HG03025 (cell line): ENCODE measurements at regions not wholly inside any gene's neighbourhood (a gene's known extent, or its start where the extent isn't known, plus 50 kb on each side); places are given as distances from the start of the nearest gene placed in this dataset.
"Not testable (repeated sequence)": the region's sequence is repeated elsewhere in the genome, so short reads cannot be mapped to it uniquely, and the experiment has no call there.

Experiments
- ATAC-seq: cut with Tn5 transposase; IDR thresholded peaks from one replicate; pipeline ENCODE4 v1.9.1; 2021; ENCODE audit warnings: mild to moderate bottlenecking, moderate library complexity; ENCODE audit not compliant: unreplicated experiment, low FRiP score

- ATAC-seq = no peak
Measured at GRCh38 chrX:122941806-122942205, 242.3 kb upstream of the GRIA3 start.

DNA sequence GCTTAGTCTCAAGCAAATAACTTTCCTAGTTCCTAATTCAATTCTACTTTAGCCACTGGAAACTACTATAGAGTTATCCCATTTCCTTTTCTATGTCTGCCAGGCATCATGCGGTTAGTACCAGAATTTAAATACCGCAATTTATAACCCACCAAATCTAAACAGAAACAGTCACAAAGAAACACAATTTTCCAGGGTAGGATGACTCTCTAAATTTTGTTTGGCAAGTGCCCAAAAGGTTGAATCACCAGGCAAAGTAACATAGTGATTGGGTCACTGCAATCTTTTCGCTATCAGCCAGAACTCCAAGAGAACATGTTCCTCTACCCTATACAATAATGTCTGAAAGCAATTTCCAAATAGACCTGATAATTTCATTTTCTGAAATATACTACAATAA lies 240.2 kb upstream of the GRIA3 start:
- no peak for ATAC-seq

DNA sequence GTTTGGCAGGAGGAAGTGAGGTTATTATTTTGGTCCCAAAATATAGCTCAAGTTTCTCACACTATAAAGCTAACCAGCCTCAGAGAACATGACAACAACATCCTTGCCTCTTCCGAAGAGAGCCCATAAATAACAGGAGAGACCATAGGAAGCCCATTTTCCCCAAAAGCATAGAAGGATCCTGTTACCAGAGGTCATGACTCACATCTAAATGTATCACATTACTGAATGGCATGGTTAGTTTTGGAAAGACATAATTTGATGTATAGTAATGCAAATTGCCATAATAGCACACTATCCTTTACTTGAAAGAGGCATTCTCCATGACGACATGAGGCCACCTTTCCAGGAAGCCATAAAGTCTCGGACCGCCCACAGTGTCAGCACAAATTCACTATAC lies 238.8 kb upstream of the GRIA3 start:
- no peak for ATAC-seq

DNA sequence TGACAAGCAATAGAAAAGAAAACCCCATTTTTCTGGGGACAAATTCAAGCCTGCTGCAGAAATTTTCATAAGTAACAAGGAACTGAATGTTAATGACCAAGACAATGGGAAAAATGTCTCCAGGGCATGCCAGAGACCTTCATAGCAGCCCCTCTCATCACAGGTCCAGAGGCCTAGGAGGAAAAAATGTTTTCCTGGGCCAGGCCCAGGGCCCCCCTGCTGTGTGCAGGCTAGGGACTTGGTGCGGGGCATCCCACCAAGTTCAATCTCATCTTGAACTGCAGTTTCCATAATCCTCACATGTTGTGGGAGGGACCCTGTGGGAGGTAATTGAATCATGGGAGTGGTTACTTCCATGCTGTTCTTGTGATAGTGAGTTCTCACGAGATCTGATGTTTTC lies 211.5 kb upstream of the GRIA3 start:
- no peak for ATAC-seq

GRCh38 chrX:122982521-122982920 lies 201.6 kb upstream of the GRIA3 start:
- no peak for ATAC-seq

DNA sequence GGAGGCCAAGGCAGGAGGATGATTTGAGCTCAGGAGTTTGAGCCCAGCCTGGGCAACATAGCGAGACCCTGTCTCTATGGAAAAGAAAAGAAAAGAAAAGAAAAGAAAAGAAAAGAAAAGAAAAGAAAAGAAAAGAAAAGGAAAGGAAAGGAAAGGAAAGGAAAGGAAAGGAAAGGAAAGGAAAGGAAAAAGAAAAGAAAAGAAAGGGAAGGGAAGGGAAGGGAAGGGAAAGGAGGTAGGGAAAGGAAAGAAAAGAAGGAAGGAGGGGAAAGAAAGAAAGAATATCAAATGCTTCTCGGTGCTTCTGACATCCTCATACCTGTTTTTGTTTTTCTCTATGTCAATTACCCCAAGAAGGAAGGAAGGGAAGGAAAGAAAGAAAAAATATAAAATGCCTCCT lies 181.2 kb upstream of the GRIA3 start:
- ATAC-seq = not testable (repeated sequence)

DNA sequence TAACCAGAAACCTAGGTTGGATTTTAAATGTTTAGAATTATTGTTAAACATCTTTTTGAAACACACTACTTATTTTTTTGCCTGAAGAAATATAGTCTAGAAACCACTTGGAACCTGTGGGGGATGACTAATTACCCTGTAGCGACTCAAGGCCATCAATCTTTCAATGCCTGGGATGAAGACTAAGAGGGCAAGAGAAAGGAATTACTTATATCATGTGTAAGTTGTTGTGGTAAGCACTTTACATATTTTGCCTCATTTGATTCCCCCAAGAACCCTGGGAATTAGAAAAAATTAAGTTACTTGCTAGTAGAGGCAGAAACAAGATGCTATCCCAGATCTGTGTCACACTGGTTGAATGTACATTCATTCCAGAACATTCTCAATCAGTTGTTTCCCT lies 170.9 kb upstream of the GRIA3 start:
- ATAC-seq = no peak

DNA sequence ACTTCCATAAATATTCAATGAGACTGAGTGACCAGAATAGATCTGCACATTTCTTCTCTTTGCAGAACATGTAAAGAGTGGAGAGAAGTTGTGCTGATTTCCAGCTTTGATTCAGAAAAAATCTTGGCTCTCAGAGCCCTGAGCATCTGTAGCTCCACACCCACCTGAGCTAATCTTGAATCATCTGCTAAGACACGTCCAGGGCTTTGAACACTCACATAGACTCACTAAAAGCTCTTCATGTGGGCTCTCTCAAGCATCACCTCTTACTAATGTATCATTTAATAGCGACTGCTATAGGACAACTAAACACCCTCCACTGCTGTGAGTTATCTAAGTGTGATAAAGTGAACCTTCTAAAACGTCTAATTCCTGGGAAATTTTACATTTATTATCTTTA lies 147.7 kb upstream of the GRIA3 start:
- no peak for ATAC-seq

DNA sequence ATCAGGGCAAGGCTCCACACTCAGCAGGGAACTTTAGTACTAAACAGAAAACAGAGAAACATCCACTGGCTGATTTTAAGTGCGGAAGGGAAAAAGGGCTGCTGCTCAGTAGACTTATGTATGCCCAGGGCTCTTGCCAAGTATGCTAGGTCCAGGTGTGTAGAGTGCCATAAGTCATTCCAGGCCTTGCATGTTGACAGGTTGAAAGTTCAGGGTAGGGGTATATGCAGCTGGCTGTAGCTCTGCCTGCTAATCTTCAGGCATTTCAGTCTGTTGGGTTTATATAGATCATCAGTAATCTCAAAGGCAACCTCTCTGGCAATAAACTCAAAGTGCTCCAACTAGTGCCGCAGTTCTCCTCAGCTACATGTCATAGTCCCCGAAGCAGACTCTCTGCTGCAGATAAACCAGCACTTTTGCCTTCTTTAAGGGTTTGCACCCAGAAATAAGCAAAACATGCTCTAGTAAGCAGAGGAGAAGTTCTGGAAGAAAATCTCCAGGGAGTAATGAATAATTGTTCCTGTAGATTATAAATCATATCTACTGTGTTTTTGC lies 134.9 kb upstream of the GRIA3 start:
- no peak for ATAC-seq

GRCh38 chrX:123060986-123061385 lies 123.1 kb upstream of the GRIA3 start:
- no peak for ATAC-seq

DNA sequence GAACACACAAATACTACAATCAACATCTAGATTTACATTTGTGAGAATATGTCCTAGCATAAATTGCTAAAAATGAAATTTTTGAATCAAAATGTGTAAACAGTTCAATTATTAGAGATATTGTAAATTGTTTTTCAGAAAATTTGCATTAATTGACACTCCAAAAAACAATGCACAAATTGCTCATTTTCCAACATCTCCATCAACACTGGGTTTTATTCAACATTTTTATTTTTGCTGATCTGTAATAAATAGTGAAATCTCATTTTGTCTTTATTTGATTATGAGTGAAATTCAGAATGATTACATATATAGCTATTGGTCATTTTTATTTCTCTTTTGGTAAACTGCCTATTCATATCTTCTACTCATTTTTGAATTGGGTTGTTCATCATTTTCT lies 120.0 kb upstream of the GRIA3 start:
- no peak for ATAC-seq

GRCh38 chrX:123072686-123073385 lies 111.2 kb upstream of the GRIA3 start:
- no peak for ATAC-seq

DNA sequence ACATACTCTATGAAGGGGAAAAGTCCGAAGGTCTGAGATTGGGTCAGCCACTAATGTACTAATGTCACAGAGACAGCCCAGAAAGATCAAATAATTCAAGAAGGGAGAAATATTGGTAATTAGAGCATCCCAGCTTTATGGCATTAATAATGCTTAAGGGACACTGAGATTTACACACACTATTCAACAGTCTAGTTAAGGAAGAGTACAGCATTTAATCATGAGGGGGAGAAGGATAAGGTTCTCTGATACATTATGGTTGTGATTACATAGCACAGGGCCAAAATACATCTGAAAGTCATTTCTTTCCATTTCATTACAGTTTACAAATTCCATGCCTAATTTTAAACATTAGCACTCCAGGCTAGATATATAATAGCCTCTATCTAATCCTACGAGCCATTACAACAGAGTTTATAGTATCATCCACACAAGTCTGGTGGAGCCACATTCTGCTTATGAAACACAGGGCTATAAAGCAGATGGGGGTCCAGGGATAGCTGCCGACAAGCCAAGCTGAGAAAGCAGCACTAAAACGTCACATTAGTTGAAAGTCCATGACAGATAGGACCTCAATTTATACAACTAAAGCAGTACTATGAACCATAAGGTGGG lies 108.0 kb upstream of the GRIA3 start:
- no peak for ATAC-seq

DNA sequence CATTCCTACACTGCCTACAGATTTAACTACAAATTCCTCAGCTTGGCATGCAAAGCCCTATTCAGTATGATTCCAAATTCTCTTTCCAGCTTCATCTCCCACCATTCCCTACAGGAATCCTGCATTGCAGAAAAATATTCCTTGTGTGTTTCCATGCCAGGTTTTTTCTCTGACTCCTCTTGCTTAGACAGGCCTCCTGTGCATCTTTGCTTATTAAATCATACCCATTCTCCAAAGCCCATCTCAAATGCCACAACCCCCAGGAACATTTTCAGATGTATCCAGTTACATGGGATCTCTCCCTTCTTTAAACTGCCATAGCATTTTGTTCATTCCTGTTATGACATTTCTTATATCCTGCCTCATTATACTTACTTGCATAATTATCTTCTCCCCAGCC lies 106.4 kb upstream of the GRIA3 start:
- ATAC-seq = no peak

GRCh38 chrX:123080065-123080464 lies 104.0 kb upstream of the GRIA3 start:
- ATAC-seq = no peak

- ATAC-seq = no peak
Measured at GRCh38 chrX:123081776-123082175, 102.3 kb upstream of the GRIA3 start.

- no peak for ATAC-seq
Measured at GRCh38 chrX:123083924-123084323, 100.2 kb upstream of the GRIA3 start.

GRCh38 chrX:123084797-123085196 lies 99.3 kb upstream of the GRIA3 start:
- ATAC-seq = no peak

- no peak for ATAC-seq
Measured at GRCh38 chrX:123085311-123085940, 98.7 kb upstream of the GRIA3 start.

- no peak for ATAC-seq
Measured at GRCh38 chrX:123086768-123087167, 97.3 kb upstream of the GRIA3 start.

DNA sequence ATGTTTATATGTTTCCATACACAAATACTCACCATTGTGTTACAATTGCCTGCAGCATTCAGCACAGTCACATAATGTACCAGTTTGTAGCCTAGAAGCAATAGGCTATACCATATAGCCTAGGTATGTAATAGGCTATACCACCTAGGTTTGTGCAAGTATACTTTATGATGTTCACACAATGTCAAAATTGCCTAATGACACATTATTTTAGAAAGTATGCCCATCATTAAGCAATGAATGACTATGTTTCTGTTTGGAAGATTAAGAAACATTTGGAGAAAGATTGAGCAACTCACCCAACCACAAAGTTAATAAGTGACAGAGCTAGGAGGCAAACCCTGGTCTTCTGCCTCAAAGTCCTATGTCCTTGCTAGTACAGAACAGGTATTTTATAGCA lies 96.8 kb upstream of the GRIA3 start:
- ATAC-seq = no peak

GRCh38 chrX:123088331-123088730 lies 95.7 kb upstream of the GRIA3 start:
- ATAC-seq = no peak
